B cell (primary cell): ENCODE measurements at regions not wholly inside any gene's neighbourhood (a gene's known extent, or its start where the extent isn't known, plus 50 kb on each side); places are given as distances from the start of the nearest gene placed in this dataset.

Source experiments
- ATAC-seq: fragments of 200-7000 bp; cut with Tn5 transposase; one replicate; pipeline ENCODE4 v1.10.0; 2021; ENCODE audit warnings: low read depth, mild to moderate bottlenecking, moderate number of reproducible peaks, moderate library complexity
- CTCF ChIA-PET: fragments of 350-600 bp; sonication (Branson Sonifier 250); formaldehyde crosslinking; loops from one replicate; lab custom pipeline; 2021; ENCODE audit warnings: antibody characterized with exemption, inconsistent platforms; lab: Charles Lee
- POLR2A ChIA-PET: fragments of 350-600 bp; sonication (Branson Sonifier 250); formaldehyde crosslinking; loops from one replicate; lab custom pipeline; 2021; ENCODE audit warnings: antibody characterized with exemption; lab: Charles Lee
- DNase-seq: peaks from one replicate; pipeline ENCODE4 v3.0.0; 2013
- H2AFZ ChIP-seq: 2 replicates; pipeline ENCODE4 v1.6.1; 2012; ENCODE audit warnings: mild to moderate bottlenecking, low read depth, low read length; ENCODE audit not compliant: insufficient read depth, poor library complexity, severe bottlenecking
- H3K27ac ChIP-seq, 2 donors: 1 replicate in 1 of 2; 2 replicates in 1 of 2; pipeline ENCODE4 v1.5.1; 2012 to 2013; ENCODE audit warnings: low read length in 2 of 2, mild to moderate bottlenecking in 2 of 2, moderate library complexity in 1 of 2
- H3K27me3 ChIP-seq, 4 experiments: fragments of 200-600 bp in 1 of 4; sonication (generic) in 1 of 4; replicated peaks in 1 of 4; 1 replicate in 2 of 4; 2 replicates in 2 of 4; pipeline versions ENCODE4 v1.6.1 to v1.7.0; 2013 to 2016; ENCODE audit warnings: low read length in 3 of 4, mild to moderate bottlenecking in 2 of 4, mixed read lengths in 1 of 4, moderate library complexity in 1 of 4; ENCODE audit not compliant: insufficient read depth in 4 of 4, control insufficient read depth in 3 of 4; ENCODE audit errors: control extremely low read depth in 1 of 4
- H3K36me3 ChIP-seq, 2 experiments: replicated peaks in 1 of 2; 1 replicate in 1 of 2; 2 replicates in 1 of 2; pipeline versions ENCODE4 v1.6.1 to v1.7.1; 2013; ENCODE audit warnings: low read length in 1 of 2; ENCODE audit not compliant: insufficient read depth in 2 of 2, control insufficient read depth in 1 of 2; ENCODE audit errors: control extremely low read depth in 1 of 2, extremely low read depth in 1 of 2
- H3K4me1 ChIP-seq, 2 donors: fragments of 200-600 bp in 1 of 2; sonication (generic) in 1 of 2; 1 replicate in 1 of 2; 2 replicates in 1 of 2; pipeline versions ENCODE4 v1.5.1 to v1.6.1; 2013 to 2017; ENCODE audit warnings: low read length in 2 of 2; ENCODE audit not compliant: control insufficient read depth in 2 of 2, insufficient read depth in 2 of 2
- H3K4me2 ChIP-seq: replicated peaks from 2 replicates; pipeline ENCODE3; 2012; ENCODE audit warnings: mild to moderate bottlenecking, low read depth, low read length; ENCODE audit not compliant: poor library complexity, severe bottlenecking
- H3K4me3 ChIP-seq, 5 experiments: fragments of 200-600 bp in 1 of 5; sonication (generic) in 1 of 5; 1 replicate in 3 of 5; 2 replicates in 2 of 5; pipeline versions ENCODE4 v1.5.1 to v1.7.0; 2011 to 2016; ENCODE audit warnings: low read length in 4 of 5, mild to moderate bottlenecking in 4 of 5, low read depth in 2 of 5, control low read depth in 1 of 5, moderate library complexity in 1 of 5; ENCODE audit not compliant: insufficient read depth in 1 of 5; ENCODE audit errors: control extremely low read depth in 1 of 5, extremely low read depth in 1 of 5
- H3K79me2 ChIP-seq: fragments of 200-600 bp; sonication (generic); one replicate; pipeline ENCODE4 v1.6.0; 2016; ENCODE audit warnings: low read length; ENCODE audit not compliant: control insufficient read depth, insufficient read depth
- H3K9ac ChIP-seq: fragments of 200-600 bp; sonication (generic); 2 replicates; pipeline ENCODE4 v1.6.1; 2017; ENCODE audit warnings: mild to moderate bottlenecking, low read length, moderate library complexity
- H3K9me3 ChIP-seq, 3 donors: one replicate each; pipeline versions ENCODE4 v1.6.1 to v1.7.1; 2013; ENCODE audit warnings: low read length in 2 of 3; ENCODE audit not compliant: control insufficient read depth in 2 of 3, insufficient read depth in 1 of 3; ENCODE audit errors: control extremely low read depth in 1 of 3
- H4K20me1 ChIP-seq: 2 replicates; pipeline ENCODE4 v1.6.0; 2012; ENCODE audit warnings: mild to moderate bottlenecking, low read length; ENCODE audit not compliant: insufficient read depth, control insufficient read depth, poor library complexity, severe bottlenecking
- H3K27ac Mint-ChIP-seq: one replicate; pipeline ENCODE4 v1.8.0; 2021; ENCODE audit warnings: mixed read lengths
- H3K27me3 Mint-ChIP-seq: one replicate; pipeline ENCODE4 v1.8.0; 2021; ENCODE audit warnings: mixed read lengths
- H3K4me1 Mint-ChIP-seq: one replicate; pipeline ENCODE4 v1.8.0; 2021; ENCODE audit warnings: mixed read lengths
- H3K4me3 Mint-ChIP-seq: one replicate; pipeline ENCODE4 v1.8.0; 2021; ENCODE audit warnings: mixed read lengths
- H3K9me3 Mint-ChIP-seq: one replicate; pipeline ENCODE4 v1.8.0; 2022; ENCODE audit warnings: mixed read lengths; ENCODE audit not compliant: insufficient read depth
- CTCF ChIP-seq: fragments of 200-600 bp; IDR thresholded peaks from one replicate; pipeline ENCODE4 v1.8.0; 2022; ENCODE audit warnings: antibody characterized with exemption, mild to moderate bottlenecking
- EZH2 ChIP-seq: IDR thresholded peaks from 2 replicates; pipeline ENCODE4 v1.6.1; 2012; ENCODE audit warnings: borderline replicate concordance, low read depth, mild to moderate bottlenecking, moderate library complexity, low read length; ENCODE audit not compliant: insufficient read depth, poor library complexity, severe bottlenecking
- WGBS: methylation state at CpG from one replicate; pipeline ENCODE4 v1.1.5; 2013; ENCODE audit warnings: missing lambda C conversion rate; ENCODE audit not compliant: insufficient coverage; 5-methylcytosine and 5-hydroxymethylcytosine counted together
- intact Hi-C: fragments of 100-400 bp; cut with micrococcal nuclease; formaldehyde crosslinking; loops from one replicate; pipeline ENCODE4 v1.10.0; 2022

- H3K27ac Mint-ChIP-seq, result no peak overlapping the region
- ATAC-seq (no peak), DNase-seq (no peak)
- no peak for TF ChIP-seq EZH2
- TF ChIP-seq CTCF, result no peak
- H3K27ac ChIP-seq, result no peak overlapping the region
- no peaks in the 10 kb centered on the region for H3K9me3 Mint-ChIP-seq
- H3K4me1 Mint-ChIP-seq, result no peaks in the 10 kb centered on the region
- H2AFZ ChIP-seq, result no peak overlapping the region
- H3K4me3 Mint-ChIP-seq, result no peak overlapping the region
- H3K27me3 Mint-ChIP-seq, result no peaks in the 10 kb centered on the region
- H3K79me2 ChIP-seq, result no peaks in the 10 kb centered on the region
- H3K36me3 ChIP-seq, result no peaks in the 10 kb centered on the region
- H3K27me3 ChIP-seq, result no peaks in the 10 kb centered on the region
- H3K9me3 ChIP-seq, result peaks cover 0 to 3% (median 0%) of the 10 kb centered on the region in 3 donors
- H3K4me3 ChIP-seq, result no peak overlapping the region
- WGBS, result 95% methylated on average over 4 of the region's 10 CpGs
- intact Hi-C loops, result no loop called here
- no peaks in the 10 kb centered on the region for H3K4me1 ChIP-seq
- H4K20me1 ChIP-seq, result no peaks in the 10 kb centered on the region
- POLR2A ChIA-PET, result no interaction called here
- no peak overlapping the region for H3K4me2 ChIP-seq
- CTCF ChIA-PET, result no interaction called here
- H3K9ac ChIP-seq, result no peak overlapping the region
Observed at GRCh38 chr9:106120071-106120470, 425.7 kb downstream of the TMEM38B start.

- Histone ChIP-seq H3K27ac (no peak overlapping the region), H3K9me3 (no peaks in the 10 kb centered on the region), H3K4me3 (no peak overlapping the region), H4K20me1 (no peaks in the 10 kb centered on the region), H3K4me2 (no peak overlapping the region), H3K36me3 (no peaks in the 10 kb centered on the region), H2AFZ (no peak overlapping the region), H3K4me1 (no peaks in the 10 kb centered on the region), H3K27me3 (no peaks in the 10 kb centered on the region), H3K79me2 (no peaks in the 10 kb centered on the region), H3K9ac (no peak overlapping the region)
- ATAC-seq, result no peak
- no peaks in the 10 kb centered on the region for H3K27me3 Mint-ChIP-seq
- no peak overlapping the region for H3K4me3 Mint-ChIP-seq
- no peak overlapping the region for H3K27ac Mint-ChIP-seq
- TF ChIP-seq EZH2 (no peak), CTCF (no peak)
- WGBS, result no CpG with 5 or more reads among the region's 1 CpG
- no peaks in the 10 kb centered on the region for H3K9me3 Mint-ChIP-seq
- H3K4me1 Mint-ChIP-seq, result no peaks in the 10 kb centered on the region
- ChIA-PET CTCF (no interaction called here), POLR2A (no interaction called here)
- DNase-seq, result no peak
- intact Hi-C loops, result no loop called here
Observed at GRCh38 chr9:106127776-106128175, 433.4 kb downstream of the TMEM38B start.
